GM12874 (cell line): ENCODE measurements at regions not wholly inside any gene's neighbourhood (a gene's known extent, or its start where the extent isn't known, plus 50 kb on each side); places are given as distances from the start of the nearest gene placed in this dataset.

Source experiments
- CTCF ChIP-seq: IDR thresholded peaks from 2 replicates; pipeline ENCODE4 v1.5.1; 2011; ENCODE audit warnings: low read depth, mild to moderate bottlenecking, control low read depth, low read length, moderate library complexity; ENCODE audit not compliant: insufficient read depth

DNA sequence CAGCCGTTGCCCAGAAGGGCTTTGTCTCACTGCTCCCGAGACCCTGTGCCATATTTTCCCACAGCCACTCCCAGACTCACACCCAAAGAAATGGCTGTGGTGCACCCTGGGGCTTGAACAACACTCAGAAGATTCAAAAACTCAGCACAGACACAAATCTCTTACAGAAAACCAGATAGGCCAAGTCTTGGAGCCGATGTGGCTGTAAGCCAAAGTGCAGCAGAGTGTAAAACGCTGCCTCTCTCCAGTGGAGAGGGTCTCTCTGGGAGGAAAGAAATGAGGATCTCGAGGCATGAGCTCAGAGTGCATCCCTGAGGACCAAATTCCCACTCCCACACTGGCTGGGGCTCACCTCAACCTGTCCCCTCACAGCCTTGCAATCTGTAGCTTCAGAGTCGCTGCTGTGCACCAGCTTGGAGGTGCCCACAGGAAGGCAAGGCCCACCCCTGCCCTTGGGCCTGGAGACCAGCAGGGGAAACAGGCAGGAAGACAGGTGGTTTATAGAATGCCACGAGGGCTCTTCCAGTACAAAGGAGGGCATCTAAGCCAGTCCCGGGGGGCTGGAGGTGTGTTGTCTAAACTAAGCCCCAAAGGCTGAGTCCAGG, 171.3 kb upstream of the AJAP1 start:
- no peak for TF ChIP-seq CTCF

GRCh38 chr1:4485398-4485797, 169.0 kb upstream of the AJAP1 start:
- no peak for TF ChIP-seq CTCF

DNA sequence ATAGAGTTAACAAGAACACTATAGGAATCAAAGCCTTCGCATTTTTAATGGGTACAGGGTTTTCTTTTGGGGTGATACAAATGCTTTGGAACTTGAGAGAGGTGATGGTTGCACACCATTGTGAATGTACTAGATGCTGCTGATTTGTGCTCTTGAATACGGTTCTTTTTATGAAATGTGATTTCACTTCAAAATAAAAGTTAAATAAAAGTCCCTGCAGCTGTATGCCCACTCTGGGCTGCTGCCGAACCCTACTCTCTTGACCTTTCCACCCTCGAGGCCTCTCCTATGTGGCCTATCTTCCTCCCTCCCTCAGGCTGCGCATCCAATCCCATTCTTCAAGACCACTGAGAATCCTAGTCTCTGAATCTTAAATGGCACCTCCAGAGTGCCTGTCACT, 168.5 kb upstream of the AJAP1 start:
- no peak for TF ChIP-seq CTCF

GRCh38 chr1:4486408-4487120, 167.8 kb upstream of the AJAP1 start:
- no peak for TF ChIP-seq CTCF

GRCh38 chr1:4488018-4488417, 166.4 kb upstream of the AJAP1 start:
- no peak for TF ChIP-seq CTCF

DNA sequence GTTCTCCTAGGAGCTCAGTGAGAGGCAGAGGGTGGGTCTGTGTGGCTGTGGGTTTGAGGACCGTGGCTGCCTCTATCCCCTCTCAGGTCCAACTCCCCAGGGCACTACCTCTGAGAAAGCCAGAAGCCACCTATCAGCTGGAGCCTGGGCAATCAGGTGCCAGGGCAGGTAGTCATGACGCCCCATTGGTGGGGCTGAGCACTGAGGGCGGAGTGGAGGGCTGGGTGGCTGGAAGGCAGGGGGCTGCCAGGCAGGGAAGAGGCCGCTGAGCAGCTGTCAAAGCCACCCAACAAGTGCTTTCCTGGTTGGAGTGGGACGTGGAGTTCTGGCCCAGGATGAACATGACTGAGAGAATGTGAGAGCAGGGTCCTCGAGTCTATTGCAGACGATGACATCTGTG, 164.9 kb upstream of the AJAP1 start:
- no peak for TF ChIP-seq CTCF

GRCh38 chr1:4494027-4494426, 160.4 kb upstream of the AJAP1 start:
- TF ChIP-seq CTCF = no peak

DNA sequence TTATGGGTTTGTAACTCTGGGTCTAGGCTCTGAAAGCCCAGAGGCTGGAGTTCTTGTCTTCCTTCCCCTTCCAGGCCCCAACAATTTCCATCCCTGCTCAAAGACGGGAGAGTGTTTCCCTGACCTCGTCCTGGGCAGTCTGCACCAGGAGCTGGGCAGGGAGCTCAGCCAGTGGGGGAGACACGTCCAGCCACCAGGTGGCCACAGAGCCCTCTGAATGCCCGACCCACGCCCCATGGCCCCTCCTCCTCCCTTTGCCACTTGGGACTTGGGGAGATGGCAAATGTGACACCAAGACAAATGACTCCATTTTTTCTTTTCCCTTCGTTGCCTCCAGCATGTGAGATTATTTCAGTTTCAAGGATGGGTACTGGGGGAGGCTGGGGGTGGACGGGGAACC, 159.9 kb upstream of the AJAP1 start:
- no peak for TF ChIP-seq CTCF
